Esophagus muscularis mucosa (tissue), 3 donors: ENCODE measurements at regions not wholly inside any gene's neighbourhood (a gene's known extent, or its start where the extent isn't known, plus 50 kb on each side); places are given as distances from the start of the nearest gene placed in this dataset.

Source experiments
- CTCF ChIP-seq, 3 experiments: fragments of 200-600 bp in 2 of 3; fragments of 450-650 bp in 1 of 3; sonication (generic) in 2 of 3; IDR thresholded peaks; one replicate each; pipeline ENCODE4 v1.5.1; 2017 to 2019; ENCODE audit warnings: antibody characterized with exemption in 3 of 3, mild to moderate bottlenecking in 2 of 3, moderate library complexity in 1 of 3
- POLR2A ChIP-seq: fragments of 450-650 bp; IDR thresholded peaks from one replicate; pipeline ENCODE4 v1.6.1; 2017; ENCODE audit warnings: antibody characterized with exemption, moderate library complexity, mild to moderate bottlenecking, low read depth
- POLR2AphosphoS5 ChIP-seq, 2 donors: sonication (generic); formaldehyde crosslinking; IDR thresholded peaks; one replicate each; pipeline ENCODE4 v1.6.1; 2017; ENCODE audit warnings: antibody characterized with exemption in 2 of 2

- TF ChIP-seq CTCF (IDR thresholded peaks at IDR 0.05) (no peak), POLR2A (no peak), POLR2AphosphoS5 (IDR thresholded peaks at IDR 0.05) (no peak)
These were observed 1182.5 kb downstream of the TBC1D22A start for GRCh38 chr22:47944941-47945340.
